H1 (cell line): ENCODE measurements at regions not wholly inside any gene's neighbourhood (a gene's known extent, or its start where the extent isn't known, plus 50 kb on each side); places are given as distances from the start of the nearest gene placed in this dataset.

ENCODE experiments used
- ATF2 ChIP-seq: IDR thresholded peaks from 2 replicates; pipeline ENCODE4 v1.6.1; 2012; ENCODE audit warnings: low read length, inconsistent platforms
- EP300 ChIP-seq, 2 experiments: IDR thresholded peaks; 1 replicate in 1 of 2; 2 replicates in 1 of 2; pipeline ENCODE4 v1.6.1; 2011 to 2012; ENCODE audit warnings: low read depth in 2 of 2, low read length in 2 of 2, mild to moderate bottlenecking in 2 of 2, borderline replicate concordance in 1 of 2, inconsistent platforms in 1 of 2, moderate library complexity in 1 of 2
- JUN ChIP-seq: IDR thresholded peaks from 2 replicates; pipeline ENCODE4 v1.6.1; 2011; ENCODE audit warnings: low read depth, mild to moderate bottlenecking, improper control_type of control experiment, low read length
- POLR2A ChIP-seq, 2 experiments: IDR thresholded peaks; 1 replicate in 1 of 2; 2 replicates in 1 of 2; pipeline ENCODE4 v1.6.1; 2011; ENCODE audit warnings: low read depth in 2 of 2, low read length in 2 of 2, mild to moderate bottlenecking in 2 of 2; ENCODE audit errors: control extremely low read depth in 1 of 2
- SIRT6 ChIP-seq: IDR thresholded peaks from one replicate; pipeline ENCODE4 v1.7.1; 2012; ENCODE audit warnings: low read length, inconsistent platforms

DNA sequence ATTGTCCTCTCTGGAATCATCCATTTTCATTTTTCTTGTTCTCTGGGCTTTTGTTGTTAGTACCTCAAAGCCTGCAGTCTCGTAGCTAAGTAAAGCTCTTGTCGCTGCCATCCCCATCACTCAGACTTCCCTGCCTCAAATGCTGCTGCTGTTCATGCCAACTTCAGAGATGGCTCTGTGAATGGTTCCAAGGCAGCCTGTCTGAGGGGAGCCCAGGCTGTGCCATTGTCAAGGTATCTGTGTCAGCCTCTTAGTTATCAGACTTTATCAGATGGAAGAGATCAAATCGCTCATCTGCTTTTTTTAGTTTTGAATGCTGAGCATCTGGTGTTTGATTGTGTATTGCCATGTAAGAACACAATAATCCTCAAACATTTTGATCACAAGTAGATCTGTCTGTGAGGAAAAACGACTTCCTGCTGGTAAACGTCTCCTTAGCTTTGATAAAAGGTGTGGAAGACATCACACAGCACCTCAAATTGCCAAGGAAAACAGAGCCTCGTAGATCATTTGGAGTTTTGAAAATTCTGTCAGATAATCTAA lies 304.2 kb upstream of the ZC3H12C start (continued):
- TF ChIP-seq ATF2, result no peak
- no peak for TF ChIP-seq EP300 (IDR thresholded peaks at IDR 0.05; ENCODE audit: borderline replicate concordance in 1 of 2, low read depth in 2 of 2, low read length in 2 of 2)
- no peak for TF ChIP-seq JUN
- TF ChIP-seq POLR2A (IDR thresholded peaks at IDR 0.05; ENCODE audit: control extremely low read depth in 1 of 2, low read depth in 2 of 2, low read length in 2 of 2), result no peak
- TF ChIP-seq SIRT6, result no peak
